ENCODE measurements at regions not wholly inside any gene's neighbourhood (a gene's known extent, or its start where the extent isn't known, plus 50 kb on each side); places are given as distances from the start of the nearest gene placed in this dataset.

DNA sequence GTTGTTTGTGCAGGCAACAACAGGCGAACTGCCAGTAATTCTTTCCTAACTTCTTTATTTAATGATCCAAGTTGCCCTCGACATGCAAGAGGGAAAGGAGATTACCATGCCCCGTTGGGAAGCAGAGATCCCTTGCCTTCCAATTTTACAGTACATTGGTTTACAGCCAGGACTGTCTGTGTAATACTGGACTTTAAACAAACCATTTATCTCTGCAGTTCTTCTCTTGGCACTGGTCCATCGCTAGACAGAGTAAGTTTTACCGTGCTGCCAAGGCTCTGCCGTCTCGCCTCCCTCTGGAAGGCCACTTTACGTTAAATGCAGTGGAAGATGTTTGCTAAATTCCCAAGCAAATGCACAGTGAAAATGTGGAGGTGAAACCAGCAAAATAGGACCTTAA lies 660.3 kb upstream of the PRKX start:
- TF ChIP-seq, protein P1, sequence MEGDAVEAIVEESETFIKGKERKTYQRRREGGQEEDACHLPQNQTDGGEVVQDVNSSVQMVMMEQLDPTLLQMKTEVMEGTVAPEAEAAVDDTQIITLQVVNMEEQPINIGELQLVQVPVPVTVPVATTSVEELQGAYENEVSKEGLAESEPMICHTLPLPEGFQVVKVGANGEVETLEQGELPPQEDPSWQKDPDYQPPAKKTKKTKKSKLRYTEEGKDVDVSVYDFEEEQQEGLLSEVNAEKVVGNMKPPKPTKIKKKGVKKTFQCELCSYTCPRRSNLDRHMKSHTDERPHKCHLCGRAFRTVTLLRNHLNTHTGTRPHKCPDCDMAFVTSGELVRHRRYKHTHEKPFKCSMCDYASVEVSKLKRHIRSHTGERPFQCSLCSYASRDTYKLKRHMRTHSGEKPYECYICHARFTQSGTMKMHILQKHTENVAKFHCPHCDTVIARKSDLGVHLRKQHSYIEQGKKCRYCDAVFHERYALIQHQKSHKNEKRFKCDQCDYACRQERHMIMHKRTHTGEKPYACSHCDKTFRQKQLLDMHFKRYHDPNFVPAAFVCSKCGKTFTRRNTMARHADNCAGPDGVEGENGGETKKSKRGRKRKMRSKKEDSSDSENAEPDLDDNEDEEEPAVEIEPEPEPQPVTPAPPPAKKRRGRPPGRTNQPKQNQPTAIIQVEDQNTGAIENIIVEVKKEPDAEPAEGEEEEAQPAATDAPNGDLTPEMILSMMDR (conservative IDR thresholded peaks at IDR 0.05; ENCODE audit: low read length): no peak
- TF ChIP-seq EZH2phosphoT487 (IDR thresholded peaks at IDR 0.05; ENCODE audit: borderline replicate concordance): no peak

Data from Loucy (cell line).